ENCODE measurements at regions not wholly inside any gene's neighbourhood (a gene's known extent, or its start where the extent isn't known, plus 50 kb on each side); places are given as distances from the start of the nearest gene placed in this dataset.

DNA sequence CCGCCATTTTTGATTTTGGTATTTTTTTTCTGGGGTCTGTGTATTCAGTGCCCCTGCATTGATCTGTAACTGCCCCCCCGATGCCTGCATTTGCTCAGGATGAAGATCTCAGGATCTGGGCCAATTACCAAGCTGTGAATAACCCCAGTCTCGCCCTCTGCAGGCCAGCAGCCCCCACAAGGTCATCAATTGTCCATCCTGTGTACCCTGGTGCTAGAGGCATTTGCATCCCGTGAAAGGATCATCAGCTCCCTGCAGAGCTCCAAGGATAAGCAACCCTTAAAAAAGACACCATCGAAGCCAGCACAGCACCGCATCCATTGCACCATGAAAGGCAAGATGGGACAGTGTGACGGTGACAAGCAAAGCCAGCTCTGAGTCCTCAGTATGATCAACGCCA is 154.1 kb upstream of the KLHL29 start:
- in situ Hi-C loops (cut with HindIII; ENCODE audit: low sequenced_read_pairs): no loop called here

DNA sequence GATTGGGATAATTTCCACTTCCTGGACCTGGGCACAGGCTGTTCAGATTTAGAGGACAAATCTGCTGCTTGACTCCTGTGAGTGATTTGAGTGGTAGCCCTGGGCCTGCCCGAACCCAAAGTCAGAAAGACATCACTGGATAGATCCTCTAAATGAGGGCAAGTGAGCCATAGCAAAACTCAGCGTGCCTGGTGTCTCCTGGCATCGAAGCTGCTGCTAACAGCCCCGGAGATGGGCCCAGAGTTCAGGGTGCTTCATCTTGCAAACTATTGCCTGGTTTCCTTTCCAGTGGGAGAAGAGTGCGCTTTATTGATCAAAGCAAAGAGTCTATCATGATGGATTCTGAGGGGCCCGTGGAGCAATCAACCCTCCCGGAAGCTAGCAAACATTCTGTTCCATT is 153.1 kb upstream of the KLHL29 start:
- in situ Hi-C loops (cut with HindIII; ENCODE audit: low sequenced_read_pairs): no loop called here

DNA sequence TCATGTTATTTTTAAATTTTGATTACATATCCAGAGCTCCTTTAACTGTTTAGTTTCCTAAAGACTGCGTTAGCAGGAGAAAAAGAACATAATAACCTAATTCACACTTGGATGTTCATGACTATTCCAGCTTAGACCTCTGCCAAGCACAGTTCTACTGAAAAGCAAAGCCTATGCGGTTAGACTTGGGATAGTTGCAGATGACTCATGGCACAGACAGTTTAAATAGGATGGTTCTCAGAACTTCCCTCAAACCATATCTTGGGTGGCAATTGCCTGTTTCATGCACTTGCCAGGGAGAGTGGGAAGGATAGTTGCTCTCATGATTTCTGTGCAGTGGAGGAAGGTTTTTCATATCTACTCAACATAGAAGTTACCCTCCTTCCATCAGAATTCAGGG is 149.7 kb upstream of the KLHL29 start:
- in situ Hi-C loops (cut with HindIII; ENCODE audit: low sequenced_read_pairs): no loop called here

DNA sequence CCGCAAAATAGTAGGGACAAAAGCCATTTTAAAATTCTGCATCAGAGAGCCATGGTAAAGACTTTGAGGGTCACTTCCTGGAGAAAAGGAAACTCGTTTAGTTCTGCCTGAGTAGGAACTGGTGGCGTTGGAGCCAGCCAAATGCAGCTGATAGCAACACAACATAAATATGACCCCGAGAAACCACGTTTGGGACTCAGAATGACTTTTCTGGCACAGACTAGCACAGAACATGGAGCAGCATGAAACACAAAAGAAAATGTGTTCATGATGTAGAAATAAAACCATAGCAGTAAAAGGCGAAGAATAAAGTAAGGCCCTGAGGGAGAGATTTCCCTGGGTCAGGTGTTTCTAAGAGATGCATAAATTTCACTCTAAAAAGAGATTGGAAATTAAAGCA is 149.2 kb upstream of the KLHL29 start:
- in situ Hi-C loops (cut with HindIII; ENCODE audit: low sequenced_read_pairs): no loop called here

DNA sequence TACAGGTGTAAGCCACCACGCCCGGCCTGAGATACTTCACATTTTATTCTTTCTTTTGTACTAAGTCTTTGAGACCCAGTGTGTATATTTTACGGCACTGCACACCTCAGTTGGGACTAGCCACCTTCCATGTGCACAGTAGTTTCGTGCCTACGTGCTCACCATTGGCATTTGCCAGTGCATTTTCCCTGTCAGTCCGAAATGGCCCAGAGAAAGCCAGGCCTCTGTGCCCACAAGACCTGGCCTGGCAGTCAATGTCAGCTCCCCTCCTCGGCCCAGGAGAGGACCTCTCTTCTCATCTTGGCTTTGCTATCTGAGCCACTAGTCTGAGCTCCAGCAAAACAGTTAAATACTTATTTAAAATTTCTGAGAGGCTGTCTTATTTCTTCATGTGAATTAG is 147.8 kb upstream of the KLHL29 start:
- in situ Hi-C loops (cut with HindIII; ENCODE audit: low sequenced_read_pairs): no loop called here

DNA sequence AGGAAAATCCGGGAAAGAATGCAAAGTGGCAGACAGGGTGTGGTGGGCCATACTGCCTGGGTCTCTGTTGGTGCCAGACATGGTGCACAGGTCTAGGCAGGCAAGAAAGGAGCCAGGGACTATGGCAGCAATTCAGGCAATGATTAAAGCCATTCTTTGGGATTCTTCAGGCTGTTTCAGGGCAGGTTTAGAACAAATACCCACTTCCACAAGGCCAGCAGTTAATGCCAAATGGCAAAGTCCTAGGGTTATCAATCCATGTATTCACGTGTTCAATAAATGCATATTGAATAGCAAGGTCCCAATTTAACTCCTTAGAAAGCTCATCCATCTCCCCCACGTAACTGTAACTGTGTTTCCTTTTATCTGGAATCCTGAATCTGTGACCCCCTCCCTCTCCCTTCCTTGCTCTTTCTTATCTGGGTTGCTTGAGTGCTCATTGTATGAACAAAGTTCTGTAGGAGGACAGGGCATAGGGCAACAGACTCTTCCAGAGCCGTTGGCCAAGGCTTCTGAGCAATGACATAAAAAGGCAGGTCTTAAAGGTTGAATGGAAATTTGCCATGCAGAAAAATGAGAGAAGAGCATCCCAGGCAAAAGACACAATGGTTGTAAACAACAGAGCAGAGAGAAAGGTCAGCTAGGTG is 146.8 kb upstream of the KLHL29 start:
- in situ Hi-C loops (cut with HindIII; ENCODE audit: low sequenced_read_pairs): no loop called here

DNA sequence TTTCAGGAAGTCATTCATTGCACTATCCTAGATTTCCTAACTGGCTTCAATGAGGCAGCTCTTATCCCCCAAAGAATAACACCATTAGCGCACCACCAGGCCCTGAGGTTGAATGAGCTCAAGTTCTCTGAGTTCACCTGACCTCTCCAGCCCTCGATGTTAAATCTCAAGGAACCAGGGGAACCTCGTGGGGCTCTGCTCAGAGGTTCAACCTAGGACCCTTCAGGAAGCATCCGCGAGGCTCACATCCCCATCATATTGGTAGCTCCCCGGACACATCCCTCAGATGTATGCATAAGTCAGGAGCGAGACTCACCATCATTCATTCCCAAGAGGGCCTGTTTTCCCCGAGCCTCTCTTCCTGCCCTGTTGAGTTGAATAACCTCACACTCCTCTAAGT is 145.6 kb upstream of the KLHL29 start:
- in situ Hi-C loops (cut with HindIII; ENCODE audit: low sequenced_read_pairs): no loop called here

DNA sequence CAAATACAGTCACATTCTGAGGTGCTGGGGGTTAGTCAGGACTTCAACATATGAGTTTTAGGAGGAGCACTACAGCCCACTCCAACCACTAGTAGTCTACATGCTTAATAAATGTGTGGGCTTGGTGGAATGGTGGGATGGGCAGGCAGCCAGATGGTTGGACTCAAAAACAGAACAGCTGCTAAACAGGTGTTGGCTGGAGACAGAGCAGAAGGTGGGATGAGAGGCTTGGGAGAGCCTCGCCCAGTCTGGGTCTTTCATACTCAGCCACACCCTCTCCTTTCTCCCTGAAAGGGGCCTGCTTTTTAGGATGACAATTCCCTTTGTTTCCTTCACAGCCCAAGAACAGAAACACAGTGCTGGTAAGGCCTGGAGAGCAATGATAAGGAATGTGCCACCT is 143.9 kb upstream of the KLHL29 start:
- in situ Hi-C loops (cut with HindIII; ENCODE audit: low sequenced_read_pairs): no loop called here

DNA sequence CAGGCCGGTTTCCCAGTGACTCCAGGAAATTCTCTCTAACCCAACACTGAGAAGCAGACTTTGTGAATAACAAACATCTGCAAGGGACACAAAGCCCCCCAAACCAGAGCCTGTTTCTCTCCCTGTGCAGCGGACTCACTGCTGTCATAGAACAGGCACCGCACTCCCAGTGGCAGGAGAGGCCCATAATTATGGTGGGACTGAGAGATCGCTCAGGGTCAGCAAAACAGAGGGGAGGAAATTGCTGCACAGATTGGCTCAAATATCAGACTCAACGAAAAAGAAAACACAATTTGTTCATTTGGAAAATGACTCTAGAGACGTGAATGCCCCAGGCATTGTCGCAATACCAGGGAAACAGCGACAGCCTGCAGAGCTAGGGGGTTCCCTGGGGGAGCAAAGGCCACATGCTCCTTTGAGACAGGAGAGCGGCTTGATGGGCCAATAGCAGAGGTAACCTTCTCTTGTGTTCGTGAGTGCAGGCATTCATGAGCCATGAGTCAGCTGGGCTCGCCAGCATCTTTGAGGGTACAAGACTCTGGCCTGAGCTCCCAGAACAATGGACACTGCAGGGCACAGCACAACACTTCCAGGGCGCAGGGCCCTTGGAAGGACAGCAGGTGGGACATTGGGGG is 143.3 kb upstream of the KLHL29 start:
- in situ Hi-C loops (cut with HindIII; ENCODE audit: low sequenced_read_pairs): no loop called here

DNA sequence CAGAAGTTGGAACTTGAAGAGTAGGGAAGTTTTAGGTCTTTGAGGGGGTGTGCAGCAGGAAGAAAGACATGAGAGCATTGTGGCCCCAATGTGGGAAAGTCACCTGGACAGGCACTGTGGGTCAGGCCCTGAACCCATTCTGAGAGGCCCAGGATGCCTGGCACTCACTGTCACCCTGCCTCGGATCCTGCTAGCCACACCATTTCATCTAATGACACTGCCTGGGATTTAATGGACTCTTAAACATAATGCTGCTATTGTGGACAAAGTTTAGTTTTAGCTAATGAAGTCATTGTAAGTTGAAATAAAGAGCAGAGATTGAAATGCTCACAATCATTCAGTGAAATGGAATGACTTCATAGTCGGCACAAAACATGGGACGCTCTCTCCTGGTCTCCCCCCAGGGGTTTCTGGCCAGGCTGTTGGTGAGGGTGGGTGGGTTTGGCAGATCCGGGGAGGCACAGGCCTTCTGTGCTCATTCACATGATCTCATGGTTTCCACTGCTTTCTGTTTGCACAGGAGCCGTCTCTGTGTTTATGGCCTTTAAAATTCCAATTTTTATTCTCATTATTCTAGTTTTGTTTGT is 141.8 kb upstream of the KLHL29 start:
- in situ Hi-C loops (cut with HindIII; ENCODE audit: low sequenced_read_pairs): no loop called here

DNA sequence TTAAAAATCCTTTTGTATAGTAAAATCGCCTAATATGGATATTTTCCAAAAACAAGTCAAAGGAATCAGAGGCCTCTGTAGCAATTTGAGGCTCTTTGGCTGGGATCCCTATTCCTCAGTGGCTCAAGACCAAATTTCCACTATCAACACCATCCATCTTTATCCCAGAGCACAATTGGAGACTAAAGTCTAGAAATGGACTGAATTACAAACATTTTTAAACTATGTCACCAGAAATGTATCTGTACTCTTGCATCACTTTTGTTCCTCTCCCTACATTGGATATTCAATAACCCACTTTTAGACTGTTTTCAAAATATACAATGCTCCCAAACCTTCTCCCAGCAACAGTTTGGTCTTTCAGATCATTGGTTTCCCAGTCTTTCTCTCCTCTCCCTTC is 140.4 kb upstream of the KLHL29 start:
- in situ Hi-C loops (cut with HindIII; ENCODE audit: low sequenced_read_pairs): no loop called here

DNA sequence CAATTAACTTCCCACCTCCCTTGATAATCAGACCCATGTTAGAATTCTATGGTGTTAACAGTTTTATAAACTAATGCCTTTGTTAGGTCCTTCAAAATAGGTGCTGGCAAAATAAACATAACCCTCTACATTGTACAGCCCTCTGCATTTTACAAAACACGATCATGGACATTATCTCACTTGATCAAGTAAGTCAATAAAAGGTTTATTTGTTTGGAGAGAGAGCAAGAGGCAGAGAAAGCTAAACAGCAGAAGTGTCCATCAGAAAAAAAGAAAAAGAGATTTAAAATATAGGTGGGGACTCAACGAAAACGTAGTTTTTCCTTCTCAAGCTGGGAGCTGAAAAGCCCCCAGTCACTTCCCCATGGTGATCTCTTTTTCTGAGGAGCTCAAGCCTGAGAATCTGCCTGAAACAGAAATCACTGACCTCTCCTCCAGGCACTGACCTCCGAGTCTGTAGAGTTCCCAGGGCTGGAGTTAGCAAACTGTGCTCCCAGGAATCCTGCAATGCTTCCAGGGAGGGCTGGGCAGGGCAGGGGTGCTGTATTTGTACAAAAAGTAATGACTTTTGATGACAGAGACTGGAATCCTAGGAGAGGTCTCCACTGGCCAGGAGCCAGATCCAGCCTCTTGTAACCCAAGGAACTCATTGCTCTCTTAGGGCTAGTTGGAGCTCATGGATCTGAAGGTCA is 137.8 kb upstream of the KLHL29 start:
- in situ Hi-C loops (cut with HindIII; ENCODE audit: low sequenced_read_pairs): no loop called here

DNA sequence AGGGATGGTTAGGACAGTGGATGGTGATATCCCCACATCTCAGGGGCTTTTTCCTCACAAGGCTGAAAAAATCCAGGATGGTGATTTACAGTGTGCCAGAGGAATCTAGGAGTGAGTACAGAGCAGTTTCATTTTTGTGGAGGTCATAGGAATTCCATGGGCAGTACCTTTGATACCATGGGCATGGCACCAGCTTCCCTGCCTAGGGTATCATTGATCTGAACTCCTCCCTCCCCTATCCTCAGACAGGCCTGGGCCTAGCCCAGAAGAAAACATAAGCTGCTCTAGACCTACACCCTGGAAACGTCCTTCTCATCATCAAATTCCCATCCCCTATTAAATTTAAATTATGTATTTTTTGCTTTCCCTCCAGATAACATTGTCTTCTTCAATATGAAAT is 136.3 kb upstream of the KLHL29 start:
- in situ Hi-C loops (cut with HindIII; ENCODE audit: low sequenced_read_pairs): no loop called here

DNA sequence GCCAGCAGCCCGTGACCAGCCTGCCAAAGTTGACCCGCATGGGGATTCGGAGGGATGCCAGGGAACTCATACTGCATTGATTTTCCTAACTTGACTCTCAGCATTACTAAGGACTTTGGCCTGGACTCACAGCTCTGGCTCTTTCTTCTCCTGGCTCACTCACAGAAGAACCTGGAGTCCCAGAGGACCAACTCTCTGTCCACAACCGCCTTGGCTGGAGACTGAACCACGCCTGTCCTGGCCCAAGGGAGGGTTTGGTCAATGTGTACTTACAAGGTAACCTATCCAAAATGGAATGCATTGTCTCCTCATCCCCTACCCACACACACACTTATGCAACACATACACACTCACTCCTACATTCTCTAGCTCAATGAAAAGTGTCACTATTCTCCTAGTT is 135.6 kb upstream of the KLHL29 start:
- in situ Hi-C loops (cut with HindIII; ENCODE audit: low sequenced_read_pairs): no loop called here

DNA sequence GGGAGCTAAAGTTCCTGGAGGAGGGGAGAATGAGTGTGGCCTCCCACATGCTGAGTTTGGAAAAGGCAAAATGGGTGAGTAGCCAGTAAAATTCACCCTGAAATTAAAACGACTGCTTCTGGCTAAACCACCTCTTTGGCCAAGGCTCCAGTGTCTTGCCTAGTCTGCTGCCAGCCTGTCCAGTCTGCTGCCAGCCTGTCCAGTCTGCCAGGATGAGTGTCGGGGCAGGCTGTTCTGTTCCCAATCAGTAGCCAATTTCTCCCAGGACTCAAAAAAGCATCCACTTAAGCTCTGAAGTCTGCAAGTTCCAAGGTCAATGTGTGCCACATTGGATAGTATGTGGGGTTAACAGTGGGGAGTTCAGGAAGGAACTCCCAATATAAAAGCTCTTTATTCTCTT is 134.6 kb upstream of the KLHL29 start:
- in situ Hi-C loops (cut with HindIII; ENCODE audit: low sequenced_read_pairs): no loop called here

DNA sequence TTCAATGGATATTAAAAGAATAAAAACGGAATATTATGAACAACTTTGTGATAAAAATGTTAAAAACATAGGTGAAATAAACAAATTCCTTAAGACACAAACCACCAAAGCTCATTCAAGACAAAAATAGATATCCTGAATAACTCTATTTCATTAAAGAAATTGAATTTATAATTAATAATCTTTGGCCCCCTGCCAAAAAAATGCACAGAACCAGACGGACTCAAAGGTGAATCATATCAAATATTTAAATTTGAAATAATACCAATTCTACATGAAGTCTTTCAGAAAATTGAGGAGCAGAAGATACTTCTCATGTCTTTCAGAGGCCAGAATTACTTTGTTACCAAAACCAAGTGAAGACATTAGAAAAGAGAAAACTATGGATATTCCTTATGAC is 128.3 kb upstream of the KLHL29 start:
- in situ Hi-C loops (cut with HindIII; ENCODE audit: low sequenced_read_pairs): no loop called here

DNA sequence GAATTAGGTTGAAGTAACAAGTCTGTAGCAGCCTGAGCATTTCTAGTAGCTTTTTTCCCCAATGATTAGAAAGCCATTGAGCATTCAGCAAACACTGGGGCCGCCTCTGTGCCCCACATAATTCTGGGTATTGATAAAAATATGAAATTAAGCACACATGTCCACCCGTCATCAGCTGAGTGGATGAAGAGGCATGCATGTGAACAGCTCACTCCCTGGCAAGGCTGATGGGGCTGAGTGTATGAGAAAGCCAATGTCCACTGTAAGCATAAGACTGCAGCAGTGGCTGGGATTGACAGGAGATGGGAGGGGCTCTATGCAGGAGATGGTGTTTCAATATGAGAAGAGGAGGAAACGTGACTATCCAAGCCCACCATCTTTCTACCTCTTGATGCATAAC is 124.4 kb upstream of the KLHL29 start:
- in situ Hi-C loops (cut with HindIII; ENCODE audit: low sequenced_read_pairs): no loop called here

DNA sequence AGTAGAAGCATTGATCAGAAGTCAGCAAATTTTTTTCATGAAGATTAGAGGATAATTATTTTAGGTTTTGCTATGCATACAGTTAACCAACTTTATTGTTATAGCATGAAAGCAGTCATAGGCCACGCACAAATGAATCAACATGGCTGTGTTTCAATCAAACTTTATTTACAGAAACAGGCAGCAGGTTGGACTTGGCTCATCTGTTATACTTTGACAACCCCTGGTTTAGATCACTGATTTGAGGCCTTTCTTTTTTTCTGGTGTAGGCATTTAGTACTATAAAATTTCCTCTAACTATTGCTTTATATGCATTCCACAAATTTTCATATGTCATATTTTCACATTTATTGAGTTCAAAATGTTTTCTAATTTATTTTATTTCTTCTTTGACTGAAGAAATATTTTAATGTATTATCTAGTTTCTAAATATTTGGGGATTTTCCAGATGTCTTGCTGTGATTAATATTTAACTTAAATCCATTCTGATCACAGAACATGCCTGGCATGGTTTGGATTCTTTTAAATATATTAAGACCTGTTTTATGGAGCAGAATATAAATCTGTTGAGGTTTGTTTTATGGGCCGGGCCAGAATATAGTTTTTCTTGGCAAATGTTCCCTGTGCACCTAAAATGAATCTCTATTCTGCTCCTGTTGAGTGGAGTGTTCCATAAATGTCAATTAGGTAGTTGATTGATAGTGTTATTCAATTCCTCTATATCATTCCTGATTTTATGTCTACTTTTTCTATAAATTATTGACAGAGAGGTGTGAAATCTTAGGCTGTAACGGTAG is 116.3 kb upstream of the KLHL29 start:
- in situ Hi-C loops (cut with HindIII; ENCODE audit: low sequenced_read_pairs): no loop called here

DNA sequence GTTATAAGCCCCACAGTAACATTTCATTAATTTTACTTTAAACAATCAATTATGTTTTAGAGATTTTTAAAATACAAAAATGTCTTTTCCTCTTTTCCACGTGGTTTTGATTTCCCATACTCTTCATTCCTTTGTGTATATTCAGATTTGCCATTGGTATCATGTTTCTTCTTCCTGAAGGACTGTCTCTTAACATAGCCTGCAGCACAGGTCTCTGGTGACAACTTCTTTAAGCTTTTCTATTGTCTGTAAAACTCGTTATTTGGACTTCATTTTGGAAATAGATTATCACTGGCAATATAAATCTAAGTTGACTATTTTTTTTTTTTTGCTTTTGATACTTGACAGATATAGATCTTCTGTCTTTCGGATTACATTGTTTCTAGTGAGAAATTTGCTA is 115.2 kb upstream of the KLHL29 start:
- in situ Hi-C loops (cut with HindIII; ENCODE audit: low sequenced_read_pairs): no loop called here

DNA sequence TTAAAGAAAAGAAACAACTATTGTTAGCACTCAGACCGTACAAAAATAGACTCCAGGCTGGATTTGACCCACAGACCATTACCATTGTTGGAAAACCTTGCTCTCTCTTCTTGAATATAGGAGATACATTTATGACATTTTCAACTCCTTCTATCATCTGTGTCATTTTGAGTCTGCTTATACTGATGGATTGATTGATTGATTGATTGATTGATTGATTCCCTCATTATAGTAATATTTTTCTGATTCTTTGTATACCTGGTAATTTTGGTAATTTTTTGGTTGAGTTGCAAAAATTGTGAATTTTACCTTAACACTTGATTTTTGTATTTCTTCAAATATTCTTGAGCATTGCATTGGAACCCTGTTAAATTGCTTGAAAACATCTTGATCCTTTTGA is 114.2 kb upstream of the KLHL29 start:
- in situ Hi-C loops (cut with HindIII; ENCODE audit: low sequenced_read_pairs): no loop called here

DNA sequence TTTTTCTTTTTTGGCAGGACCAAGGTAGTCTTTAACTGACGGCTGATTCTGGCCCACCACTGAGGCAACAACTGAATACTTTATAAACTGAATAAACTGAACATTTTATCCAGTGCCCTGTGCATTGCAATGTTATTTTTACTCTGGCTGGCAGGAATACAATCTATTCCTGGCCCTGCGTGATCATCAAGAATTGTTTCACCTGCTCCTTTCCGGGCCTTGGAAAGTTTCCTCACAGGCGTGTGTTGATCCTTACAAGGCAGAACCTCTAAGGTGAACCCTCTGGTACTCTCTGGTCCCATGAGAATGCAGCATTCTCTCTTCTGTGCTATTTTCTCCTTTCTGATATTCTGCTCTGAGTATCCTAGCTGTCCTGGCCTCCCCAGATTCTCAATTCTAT is 113.7 kb upstream of the KLHL29 start:
- in situ Hi-C loops (cut with HindIII; ENCODE audit: low sequenced_read_pairs): no loop called here

Measured in endothelial cell of hepatic sinusoid (primary cell).